Caco-2 (cell line): ENCODE measurements at regions not wholly inside any gene's neighbourhood (a gene's known extent, or its start where the extent isn't known, plus 50 kb on each side); places are given as distances from the start of the nearest gene placed in this dataset.

ENCODE experiments used
- BruUV-seq: library from RNA; stranded (reverse); fragments of 400-500 nt; replicated peaks from 2 replicates; lab custom pipeline; 2021; lab: Mats Ljungman, UMichigan
- CTCF ChIA-PET: fragments of 300-600 bp; sonication (Branson Sonifier 250); formaldehyde crosslinking; loops from one replicate; lab custom pipeline; 2022; ENCODE audit warnings: antibody characterized with exemption; lab: Charles Lee
- POLR2A ChIA-PET: fragments of 300-600 bp; sonication (Branson Sonifier 250); formaldehyde crosslinking; loops from one replicate; lab custom pipeline; 2022; ENCODE audit warnings: antibody characterized with exemption; lab: Charles Lee
- DNase-seq, 2 experiments: peaks; one replicate each; pipeline versions ENCODE4 v3.0.0 to v3.0.0-alpha.2; 2020 to 2022
- H3K27me3 ChIP-seq: replicated peaks from 2 replicates; pipeline ENCODE4 v1.6.0; 2011; ENCODE audit warnings: low read length; ENCODE audit not compliant: control insufficient read depth, insufficient read depth
- H3K36me3 ChIP-seq: 2 replicates; pipeline ENCODE4 v1.5.1; 2011; ENCODE audit warnings: low read length; ENCODE audit not compliant: control insufficient read depth, insufficient read depth
- H3K4me1 ChIP-seq: fragments of 250-450 bp; sonication (Bioruptor Pico); 2 replicates; pipeline ENCODE4 v1.5.1; 2020; ENCODE audit warnings: mild to moderate bottlenecking
- H3K4me3 ChIP-seq: 2 replicates; pipeline ENCODE4 v1.5.1; 2011; ENCODE audit warnings: low read depth, mild to moderate bottlenecking, control low read depth, low read length
- H3K9me3 ChIP-seq: fragments of 250-450 bp; sonication (Bioruptor Pico); 2 replicates; pipeline ENCODE4 v1.5.1; 2020; ENCODE audit warnings: mild to moderate bottlenecking, moderate library complexity
- H3K27ac Mint-ChIP-seq: one replicate; pipeline ENCODE4 v1.8.0; 2022; ENCODE audit warnings: mixed read lengths; ENCODE audit not compliant: unreplicated experiment
- H3K27me3 Mint-ChIP-seq: one replicate; pipeline ENCODE4 v1.8.0; 2022; ENCODE audit warnings: mixed read lengths; ENCODE audit not compliant: insufficient read depth, unreplicated experiment
- H3K36me3 Mint-ChIP-seq: one replicate; pipeline ENCODE4 v1.8.0; 2022; ENCODE audit warnings: mild to moderate bottlenecking, mixed read lengths; ENCODE audit not compliant: insufficient read depth, unreplicated experiment
- H3K4me1 Mint-ChIP-seq: one replicate; pipeline ENCODE4 v1.8.0; 2022; ENCODE audit warnings: low read depth, mixed read lengths; ENCODE audit not compliant: unreplicated experiment
- H3K4me3 Mint-ChIP-seq: one replicate; pipeline ENCODE4 v1.8.0; 2022; ENCODE audit warnings: mild to moderate bottlenecking, moderate library complexity, mixed read lengths; ENCODE audit not compliant: unreplicated experiment
- H3K9me3 Mint-ChIP-seq: one replicate; pipeline ENCODE4 v1.8.0; 2022; ENCODE audit warnings: mixed read lengths; ENCODE audit not compliant: unreplicated experiment
- CTCF ChIP-seq, 2 experiments: fragments of 200-600 bp in 1 of 2; IDR thresholded peaks; 1 replicate in 1 of 2; 2 replicates in 1 of 2; pipeline versions ENCODE4 v1.5.1 to v1.8.0; 2011 to 2022; ENCODE audit warnings: antibody characterized with exemption in 1 of 2, control low read depth in 1 of 2, inconsistent platforms in 1 of 2, low read depth in 1 of 2, low read length in 1 of 2, mild to moderate bottlenecking in 1 of 2, moderate library complexity in 1 of 2; ENCODE audit not compliant: insufficient read depth in 1 of 2, severe bottlenecking in 1 of 2, unreplicated experiment in 1 of 2
- intact Hi-C: fragments of 100-400 bp; cut with micrococcal nuclease; formaldehyde crosslinking; loops from one replicate; pipeline ENCODE4 v1.10.0; 2022; ENCODE audit not compliant: unreplicated experiment

- ChIA-PET POLR2A (no interaction called here), CTCF (no interaction called here)
- Histone ChIP-seq H3K4me1 (no peaks in the 10 kb centered on the region), H3K36me3 (no peaks in the 10 kb centered on the region), H3K9me3 (no peaks in the 10 kb centered on the region), H3K4me3 (no peak overlapping the region), H3K27me3 (no peaks in the 10 kb centered on the region)
- no peak overlapping the region for H3K27ac Mint-ChIP-seq
- intact Hi-C loops, result no loop called here
- no peak overlapping the region for H3K4me3 Mint-ChIP-seq
- H3K9me3 Mint-ChIP-seq, result no peaks in the 10 kb centered on the region
- H3K4me1 Mint-ChIP-seq, result no peaks in the 10 kb centered on the region
- H3K36me3 Mint-ChIP-seq, result no peaks in the 10 kb centered on the region
- no peak for DNase-seq
- TF ChIP-seq CTCF (IDR thresholded peaks at IDR 0.05; ENCODE audit: insufficient read depth in 1 of 2, low read depth in 1 of 2, low read length in 1 of 2, severe bottlenecking in 1 of 2, unreplicated experiment in 1 of 2), result no peak
- no TSS peak for BruUV-seq
- peaks cover 2% of the 10 kb centered on the region for H3K27me3 Mint-ChIP-seq
Measured at GRCh38 chr1:14373081-14373758, 225.3 kb upstream of the KAZN start.

DNA sequence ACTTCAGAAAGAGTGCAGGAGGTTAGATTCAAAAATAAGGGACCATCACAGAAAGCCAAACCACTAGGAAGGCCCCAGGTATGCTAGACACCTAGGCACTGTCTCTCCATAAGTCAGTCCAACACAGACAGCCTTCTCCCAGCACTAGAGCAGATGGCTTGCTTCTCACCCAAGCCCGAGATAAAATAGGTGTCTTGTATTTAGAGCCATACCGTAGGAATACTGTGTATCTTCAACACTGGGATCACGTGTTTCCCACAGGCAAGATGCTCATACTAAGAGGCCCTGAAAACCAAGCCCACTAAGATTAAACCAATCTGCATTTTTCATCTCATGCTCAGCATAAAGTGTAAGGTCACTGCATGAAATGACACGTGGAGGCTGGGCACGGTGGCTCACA is 223.3 kb upstream of the KAZN start:
- no peak for DNase-seq
- no peaks in the 10 kb centered on the region for H3K36me3 Mint-ChIP-seq
- Histone ChIP-seq H3K9me3 (no peaks in the 10 kb centered on the region), H3K27me3 (no peaks in the 10 kb centered on the region), H3K36me3 (no peaks in the 10 kb centered on the region), H3K4me1 (no peaks in the 10 kb centered on the region), H3K4me3 (no peak overlapping the region)
- POLR2A ChIA-PET, result no interaction called here
- H3K9me3 Mint-ChIP-seq, result peaks cover 5% of the 10 kb centered on the region
- intact Hi-C loops, result no loop called here
- H3K27me3 Mint-ChIP-seq, result no peaks in the 10 kb centered on the region
- no peak overlapping the region for H3K27ac Mint-ChIP-seq
- no peak for TF ChIP-seq CTCF (IDR thresholded peaks at IDR 0.05; ENCODE audit: insufficient read depth in 1 of 2, low read depth in 1 of 2, low read length in 1 of 2, severe bottlenecking in 1 of 2, unreplicated experiment in 1 of 2)
- H3K4me3 Mint-ChIP-seq, result no peak overlapping the region
- CTCF ChIA-PET, result no interaction called here
- no peaks in the 10 kb centered on the region for H3K4me1 Mint-ChIP-seq
- no TSS peak for BruUV-seq

DNA sequence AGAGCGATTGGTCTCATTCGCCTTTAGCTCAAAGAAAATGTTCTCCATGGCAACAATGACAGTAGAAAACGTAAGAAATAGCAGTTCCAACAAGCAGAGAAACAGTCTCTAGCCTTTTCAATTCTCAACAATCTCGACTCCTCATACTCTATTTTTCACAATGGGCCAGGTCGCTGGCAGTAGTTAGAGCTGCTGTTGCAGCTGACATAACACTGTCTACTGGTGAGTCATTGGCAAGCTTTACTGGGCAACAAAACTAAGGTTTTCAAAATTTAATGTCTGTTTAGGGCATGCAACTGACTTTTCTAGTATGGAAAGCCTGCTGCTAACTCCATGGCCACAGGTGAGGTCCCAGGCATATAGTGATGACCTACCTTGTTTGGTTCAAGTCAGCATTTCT is 221.1 kb upstream of the KAZN start:
- ChIA-PET CTCF (no interaction called here), POLR2A (no interaction called here)
- H3K4me1 ChIP-seq, result no peaks in the 10 kb centered on the region
- Mint-ChIP-seq H3K27ac (no peak overlapping the region), H3K9me3 (peaks cover 12% of the 10 kb centered on the region), H3K36me3 (no peaks in the 10 kb centered on the region), H3K4me1 (no peaks in the 10 kb centered on the region), H3K4me3 (no peak overlapping the region), H3K27me3 (no peaks in the 10 kb centered on the region)
- no peak overlapping the region for H3K4me3 ChIP-seq
- DNase-seq, result no peak
- no peaks in the 10 kb centered on the region for H3K36me3 ChIP-seq
- BruUV-seq, result no TSS peak
- no peaks in the 10 kb centered on the region for H3K9me3 ChIP-seq
- no peak for TF ChIP-seq CTCF (IDR thresholded peaks at IDR 0.05; ENCODE audit: insufficient read depth in 1 of 2, low read depth in 1 of 2, low read length in 1 of 2, severe bottlenecking in 1 of 2, unreplicated experiment in 1 of 2)
- intact Hi-C loops, result no loop called here
- H3K27me3 ChIP-seq, result no peaks in the 10 kb centered on the region
